NB4 (cell line): ENCODE measurements at regions not wholly inside any gene's neighbourhood (a gene's known extent, or its start where the extent isn't known, plus 50 kb on each side); places are given as distances from the start of the nearest gene placed in this dataset.

ENCODE experiments used
- MYC ChIP-seq: IDR thresholded peaks from 2 replicates; pipeline ENCODE4 v1.6.1; 2011; ENCODE audit warnings: low read depth, low read length
- TF ChIP-seq, protein P1 (sequence below): IDR thresholded peaks from one replicate; pipeline ENCODE4 v1.5.1; 2012; ENCODE audit warnings: low read depth, low read length

DNA sequence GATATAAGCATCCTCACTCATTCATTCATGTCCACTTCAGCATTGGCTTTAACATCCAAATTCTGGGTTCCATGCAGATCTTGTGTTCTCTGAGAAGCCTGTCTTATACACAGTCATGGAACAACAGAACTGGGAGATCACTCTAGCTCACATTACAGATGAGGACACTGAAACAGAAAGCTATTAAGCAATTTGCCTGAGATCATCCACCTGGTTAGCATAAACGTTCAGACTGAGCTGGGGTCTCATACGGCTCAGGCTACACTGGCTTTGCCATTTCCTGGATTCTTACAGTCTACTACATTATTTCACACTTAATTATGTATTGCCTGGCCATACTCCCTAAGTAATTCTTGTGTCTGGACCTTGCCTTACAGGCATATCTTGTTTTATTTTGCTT, 169.4 kb upstream of the FANCL start:
- TF ChIP-seq, protein P1, sequence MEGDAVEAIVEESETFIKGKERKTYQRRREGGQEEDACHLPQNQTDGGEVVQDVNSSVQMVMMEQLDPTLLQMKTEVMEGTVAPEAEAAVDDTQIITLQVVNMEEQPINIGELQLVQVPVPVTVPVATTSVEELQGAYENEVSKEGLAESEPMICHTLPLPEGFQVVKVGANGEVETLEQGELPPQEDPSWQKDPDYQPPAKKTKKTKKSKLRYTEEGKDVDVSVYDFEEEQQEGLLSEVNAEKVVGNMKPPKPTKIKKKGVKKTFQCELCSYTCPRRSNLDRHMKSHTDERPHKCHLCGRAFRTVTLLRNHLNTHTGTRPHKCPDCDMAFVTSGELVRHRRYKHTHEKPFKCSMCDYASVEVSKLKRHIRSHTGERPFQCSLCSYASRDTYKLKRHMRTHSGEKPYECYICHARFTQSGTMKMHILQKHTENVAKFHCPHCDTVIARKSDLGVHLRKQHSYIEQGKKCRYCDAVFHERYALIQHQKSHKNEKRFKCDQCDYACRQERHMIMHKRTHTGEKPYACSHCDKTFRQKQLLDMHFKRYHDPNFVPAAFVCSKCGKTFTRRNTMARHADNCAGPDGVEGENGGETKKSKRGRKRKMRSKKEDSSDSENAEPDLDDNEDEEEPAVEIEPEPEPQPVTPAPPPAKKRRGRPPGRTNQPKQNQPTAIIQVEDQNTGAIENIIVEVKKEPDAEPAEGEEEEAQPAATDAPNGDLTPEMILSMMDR, result no peak
- TF ChIP-seq MYC, result no peak
